ENCODE measurements at regions not wholly inside any gene's neighbourhood (a gene's known extent, or its start where the extent isn't known, plus 50 kb on each side); places are given as distances from the start of the nearest gene placed in this dataset.

DNA sequence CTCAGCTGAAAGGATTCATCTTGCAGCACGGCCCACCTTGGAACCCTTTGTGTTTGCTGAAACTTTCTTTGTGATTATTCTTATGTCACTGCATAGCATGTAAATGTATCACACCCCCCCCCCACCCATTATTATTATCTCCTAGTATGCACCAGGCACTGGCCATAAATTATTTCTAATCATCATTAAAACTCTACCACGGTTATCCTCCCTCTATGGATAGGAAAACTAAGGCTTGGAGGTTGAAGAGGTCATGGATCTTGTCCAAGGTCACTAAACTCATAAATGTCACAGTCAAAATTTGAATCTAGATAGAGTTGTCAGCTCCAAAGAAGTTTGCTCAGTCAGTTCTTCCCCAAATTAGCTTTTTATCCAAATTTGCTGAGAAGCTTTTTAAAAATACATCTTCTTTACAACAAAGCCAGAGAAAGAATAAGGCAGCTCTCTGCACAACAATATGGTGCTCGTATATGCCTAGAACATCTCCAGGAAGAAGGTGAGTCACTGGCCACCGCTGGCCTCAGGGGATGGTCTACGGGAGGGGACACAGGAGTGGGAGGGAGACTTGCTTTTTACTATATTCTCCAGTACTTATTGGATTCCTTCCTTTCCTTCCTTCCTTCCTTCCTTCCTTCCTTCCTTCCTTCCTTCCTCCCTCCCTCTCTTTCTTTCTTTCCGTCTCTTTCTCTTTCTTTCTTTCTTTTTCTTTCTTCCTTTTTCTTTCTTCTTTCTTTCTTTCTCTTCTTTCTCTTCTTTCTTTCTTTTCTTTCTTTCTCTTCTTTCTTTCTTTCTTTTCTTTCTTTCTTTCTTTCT, 134.5 kb downstream of the VEGFA start (continued):
- TF ChIP-seq, protein P1, sequence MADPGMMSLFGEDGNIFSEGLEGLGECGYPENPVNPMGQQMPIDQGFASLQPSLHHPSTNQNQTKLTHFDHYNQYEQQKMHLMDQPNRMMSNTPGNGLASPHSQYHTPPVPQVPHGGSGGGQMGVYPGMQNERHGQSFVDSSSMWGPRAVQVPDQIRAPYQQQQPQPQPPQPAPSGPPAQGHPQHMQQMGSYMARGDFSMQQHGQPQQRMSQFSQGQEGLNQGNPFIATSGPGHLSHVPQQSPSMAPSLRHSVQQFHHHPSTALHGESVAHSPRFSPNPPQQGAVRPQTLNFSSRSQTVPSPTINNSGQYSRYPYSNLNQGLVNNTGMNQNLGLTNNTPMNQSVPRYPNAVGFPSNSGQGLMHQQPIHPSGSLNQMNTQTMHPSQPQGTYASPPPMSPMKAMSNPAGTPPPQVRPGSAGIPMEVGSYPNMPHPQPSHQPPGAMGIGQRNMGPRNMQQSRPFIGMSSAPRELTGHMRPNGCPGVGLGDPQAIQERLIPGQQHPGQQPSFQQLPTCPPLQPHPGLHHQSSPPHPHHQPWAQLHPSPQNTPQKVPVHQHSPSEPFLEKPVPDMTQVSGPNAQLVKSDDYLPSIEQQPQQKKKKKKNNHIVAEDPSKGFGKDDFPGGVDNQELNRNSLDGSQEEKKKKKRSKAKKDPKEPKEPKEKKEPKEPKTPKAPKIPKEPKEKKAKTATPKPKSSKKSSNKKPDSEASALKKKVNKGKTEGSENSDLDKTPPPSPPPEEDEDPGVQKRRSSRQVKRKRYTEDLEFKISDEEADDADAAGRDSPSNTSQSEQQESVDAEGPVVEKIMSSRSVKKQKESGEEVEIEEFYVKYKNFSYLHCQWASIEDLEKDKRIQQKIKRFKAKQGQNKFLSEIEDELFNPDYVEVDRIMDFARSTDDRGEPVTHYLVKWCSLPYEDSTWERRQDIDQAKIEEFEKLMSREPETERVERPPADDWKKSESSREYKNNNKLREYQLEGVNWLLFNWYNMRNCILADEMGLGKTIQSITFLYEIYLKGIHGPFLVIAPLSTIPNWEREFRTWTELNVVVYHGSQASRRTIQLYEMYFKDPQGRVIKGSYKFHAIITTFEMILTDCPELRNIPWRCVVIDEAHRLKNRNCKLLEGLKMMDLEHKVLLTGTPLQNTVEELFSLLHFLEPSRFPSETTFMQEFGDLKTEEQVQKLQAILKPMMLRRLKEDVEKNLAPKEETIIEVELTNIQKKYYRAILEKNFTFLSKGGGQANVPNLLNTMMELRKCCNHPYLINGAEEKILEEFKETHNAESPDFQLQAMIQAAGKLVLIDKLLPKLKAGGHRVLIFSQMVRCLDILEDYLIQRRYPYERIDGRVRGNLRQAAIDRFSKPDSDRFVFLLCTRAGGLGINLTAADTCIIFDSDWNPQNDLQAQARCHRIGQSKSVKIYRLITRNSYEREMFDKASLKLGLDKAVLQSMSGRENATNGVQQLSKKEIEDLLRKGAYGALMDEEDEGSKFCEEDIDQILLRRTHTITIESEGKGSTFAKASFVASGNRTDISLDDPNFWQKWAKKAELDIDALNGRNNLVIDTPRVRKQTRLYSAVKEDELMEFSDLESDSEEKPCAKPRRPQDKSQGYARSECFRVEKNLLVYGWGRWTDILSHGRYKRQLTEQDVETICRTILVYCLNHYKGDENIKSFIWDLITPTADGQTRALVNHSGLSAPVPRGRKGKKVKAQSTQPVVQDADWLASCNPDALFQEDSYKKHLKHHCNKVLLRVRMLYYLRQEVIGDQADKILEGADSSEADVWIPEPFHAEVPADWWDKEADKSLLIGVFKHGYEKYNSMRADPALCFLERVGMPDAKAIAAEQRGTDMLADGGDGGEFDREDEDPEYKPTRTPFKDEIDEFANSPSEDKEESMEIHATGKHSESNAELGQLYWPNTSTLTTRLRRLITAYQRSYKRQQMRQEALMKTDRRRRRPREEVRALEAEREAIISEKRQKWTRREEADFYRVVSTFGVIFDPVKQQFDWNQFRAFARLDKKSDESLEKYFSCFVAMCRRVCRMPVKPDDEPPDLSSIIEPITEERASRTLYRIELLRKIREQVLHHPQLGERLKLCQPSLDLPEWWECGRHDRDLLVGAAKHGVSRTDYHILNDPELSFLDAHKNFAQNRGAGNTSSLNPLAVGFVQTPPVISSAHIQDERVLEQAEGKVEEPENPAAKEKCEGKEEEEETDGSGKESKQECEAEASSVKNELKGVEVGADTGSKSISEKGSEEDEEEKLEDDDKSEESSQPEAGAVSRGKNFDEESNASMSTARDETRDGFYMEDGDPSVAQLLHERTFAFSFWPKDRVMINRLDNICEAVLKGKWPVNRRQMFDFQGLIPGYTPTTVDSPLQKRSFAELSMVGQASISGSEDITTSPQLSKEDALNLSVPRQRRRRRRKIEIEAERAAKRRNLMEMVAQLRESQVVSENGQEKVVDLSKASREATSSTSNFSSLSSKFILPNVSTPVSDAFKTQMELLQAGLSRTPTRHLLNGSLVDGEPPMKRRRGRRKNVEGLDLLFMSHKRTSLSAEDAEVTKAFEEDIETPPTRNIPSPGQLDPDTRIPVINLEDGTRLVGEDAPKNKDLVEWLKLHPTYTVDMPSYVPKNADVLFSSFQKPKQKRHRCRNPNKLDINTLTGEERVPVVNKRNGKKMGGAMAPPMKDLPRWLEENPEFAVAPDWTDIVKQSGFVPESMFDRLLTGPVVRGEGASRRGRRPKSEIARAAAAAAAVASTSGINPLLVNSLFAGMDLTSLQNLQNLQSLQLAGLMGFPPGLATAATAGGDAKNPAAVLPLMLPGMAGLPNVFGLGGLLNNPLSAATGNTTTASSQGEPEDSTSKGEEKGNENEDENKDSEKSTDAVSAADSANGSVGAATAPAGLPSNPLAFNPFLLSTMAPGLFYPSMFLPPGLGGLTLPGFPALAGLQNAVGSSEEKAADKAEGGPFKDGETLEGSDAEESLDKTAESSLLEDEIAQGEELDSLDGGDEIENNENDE (IDR thresholded peaks at IDR 0.05; ENCODE audit: low read depth, low read length), result no peak
- TF ChIP-seq MAFF (IDR thresholded peaks at IDR 0.05; ENCODE audit: low read length) (no peak), C11orf30 (IDR thresholded peaks at IDR 0.05; ENCODE audit: low read depth) (peak; percentile 25; the same call in 1 of the 2 replicates), POLR2G (IDR thresholded peaks at IDR 0.05; ENCODE audit: low read depth, low read length) (no peak), RHOXF2B (CRISPR knock-in tag; conservative IDR thresholded peaks at IDR 0.05) (0 out of 2 replicates have a peak, but pooled peaks have one; percentile 57), GATAD2A (IDR thresholded peaks at IDR 0.05) (peak; percentile 97), BCL6 (CRISPR knock-in tag; IDR thresholded peaks at IDR 0.05) (no peak), DPF2 (IDR thresholded peaks at IDR 0.05) (peak; percentile 91), ARID1B (IDR thresholded peaks at IDR 0.05) (peak; percentile 77), KDM4B (IDR thresholded peaks at IDR 0.05; ENCODE audit: borderline replicate concordance in 2 of 2, low read depth in 1 of 2) (no peak; a peak in 1 of 4 replicates), NFIC (IDR thresholded peaks at IDR 0.05) (peak; percentile 18; the same call in 1 of the 2 replicates), ZNF133 (CRISPR knock-in tag; IDR thresholded peaks at IDR 0.05) (no peak), GTF2F1 (IDR thresholded peaks at IDR 0.05; ENCODE audit: low read depth, low read length) (no peak), ESRRA (IDR thresholded peaks at IDR 0.05; ENCODE audit: borderline replicate concordance, low read depth) (peak; percentile 89; the same call in 1 of the 2 replicates), PML (IDR thresholded peaks at IDR 0.05; ENCODE audit: low read length) (no peak), MAFG (tag; conservative IDR thresholded peaks at IDR 0.05) (peak; percentile 24; the same call in 1 of the 2 replicates), SUPT5H (IDR thresholded peaks at IDR 0.05) (no peak)
- TF ChIP-seq, protein P2, sequence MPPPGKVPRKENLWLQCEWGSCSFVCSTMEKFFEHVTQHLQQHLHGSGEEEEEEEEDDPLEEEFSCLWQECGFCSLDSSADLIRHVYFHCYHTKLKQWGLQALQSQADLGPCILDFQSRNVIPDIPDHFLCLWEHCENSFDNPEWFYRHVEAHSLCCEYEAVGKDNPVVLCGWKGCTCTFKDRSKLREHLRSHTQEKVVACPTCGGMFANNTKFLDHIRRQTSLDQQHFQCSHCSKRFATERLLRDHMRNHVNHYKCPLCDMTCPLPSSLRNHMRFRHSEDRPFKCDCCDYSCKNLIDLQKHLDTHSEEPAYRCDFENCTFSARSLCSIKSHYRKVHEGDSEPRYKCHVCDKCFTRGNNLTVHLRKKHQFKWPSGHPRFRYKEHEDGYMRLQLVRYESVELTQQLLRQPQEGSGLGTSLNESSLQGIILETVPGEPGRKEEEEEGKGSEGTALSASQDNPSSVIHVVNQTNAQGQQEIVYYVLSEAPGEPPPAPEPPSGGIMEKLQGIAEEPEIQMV (tag; conservative IDR thresholded peaks at IDR 0.05; ENCODE audit: low read depth), result peak; percentile 85

All from K562 (cell line).